BLaER1 treated with 17β-estradiol and CSF1 and Interleukin-3, amounts not matched to agents 10 nM and 100 nM (cell line): ENCODE measurements at regions not wholly inside any gene's neighbourhood (a gene's known extent, or its start where the extent isn't known, plus 50 kb on each side); places are given as distances from the start of the nearest gene placed in this dataset.

Experiments
- H3K27ac ChIP-seq, 11 experiments: shearing (Covaris generic); formaldehyde crosslinking; 2 replicates each; pipeline ENCODE4 v1.8.1; 2022
- H3K27me3 ChIP-seq, 11 experiments: shearing (Covaris generic); formaldehyde crosslinking; 2 replicates each; pipeline ENCODE4 v1.8.1; 2022
- H3K36me3 ChIP-seq, 11 experiments: shearing (Covaris generic); formaldehyde crosslinking; 2 replicates each; pipeline ENCODE4 v1.8.1; 2022
- H3K4me1 ChIP-seq, 10 experiments: shearing (Covaris generic); formaldehyde crosslinking; 2 replicates each; pipeline ENCODE4 v1.8.1; 2022
- H3K4me2 ChIP-seq, 11 experiments: shearing (Covaris generic); formaldehyde crosslinking; 2 replicates each; pipeline ENCODE4 v1.8.1; 2022
- H3K4me3 ChIP-seq, 10 experiments: shearing (Covaris generic); formaldehyde crosslinking; 2 replicates each; pipeline ENCODE4 v1.8.1; 2022
- H3K9ac ChIP-seq, 11 experiments: shearing (Covaris generic); formaldehyde crosslinking; 2 replicates each; pipeline ENCODE4 v1.8.1; 2022
- H3K9me3 ChIP-seq, 11 experiments: shearing (Covaris generic); formaldehyde crosslinking; replicated peaks in 1 of 11; 2 replicates each; pipeline ENCODE4 v1.8.1; 2022
- H4K20me1 ChIP-seq, 11 experiments: shearing (Covaris generic); formaldehyde crosslinking; 2 replicates each; pipeline ENCODE4 v1.8.1; 2022
- Cebpa-rat ChIP-seq, 11 experiments: shearing (Covaris generic); IDR thresholded peaks; 2 replicates each; pipeline ENCODE4 v1.8.1; 2022

GRCh38 chr5:54756301-54756700 lies 229.1 kb downstream of the ESM1 start:
- Histone ChIP-seq H3K4me2 (peak overlapping the region; percentile 73 to 98 (median 86)), H3K27ac (peak overlapping the region in 9 of 11 experiments; percentile 54 to 76 (median 66); a peak in 15 of 22 replicates), H3K27me3 (no peaks in the 10 kb centered on the region), H3K4me3 (peak overlapping the region in 2 of 10 experiments; percentile 9 to 17; a peak in 3 of 20 replicates), H3K9me3 (peaks cover 0 to 4% (median 0%) of the 10 kb centered on the region in 11 experiments; a peak in 6 of 22 replicates), H4K20me1 (no peaks in the 10 kb centered on the region), H3K4me1 (peaks cover 58 to 86% (median 71%) of the 10 kb centered on the region in 10 experiments), H3K36me3 (no peaks in the 10 kb centered on the region), H3K9ac (no peak overlapping the region)
- TF ChIP-seq Cebpa-rat (IDR thresholded peaks at IDR 0.05): no peak

GRCh38 chr5:54754878-54755277 lies 230.5 kb downstream of the ESM1 start:
- peak overlapping the region; percentile 2 to 76 (median 66); a peak in 20 of 22 replicates for H3K27ac ChIP-seq
- no peaks in the 10 kb centered on the region for H3K36me3 ChIP-seq
- TF ChIP-seq Cebpa-rat (IDR thresholded peaks at IDR 0.05): no peak
- H4K20me1 ChIP-seq: no peaks in the 10 kb centered on the region
- H3K4me2 ChIP-seq: peak overlapping the region; percentile 73 to 98 (median 86)
- H3K4me1 ChIP-seq: peaks cover 58 to 72% (median 61%) of the 10 kb centered on the region in 10 experiments
- H3K9ac ChIP-seq: peak overlapping the region; percentile 20 to 66 (median 36); a peak in 15 of 22 replicates
- peaks cover 0 to 17% (median 6%) of the 10 kb centered on the region in 11 experiments; a peak in 7 of 22 replicates for H3K9me3 ChIP-seq
- peak overlapping the region in 3 of 10 experiments; percentile 10 to 41 (median 40); a peak in 3 of 20 replicates for H3K4me3 ChIP-seq
- no peaks in the 10 kb centered on the region for H3K27me3 ChIP-seq

DNA sequence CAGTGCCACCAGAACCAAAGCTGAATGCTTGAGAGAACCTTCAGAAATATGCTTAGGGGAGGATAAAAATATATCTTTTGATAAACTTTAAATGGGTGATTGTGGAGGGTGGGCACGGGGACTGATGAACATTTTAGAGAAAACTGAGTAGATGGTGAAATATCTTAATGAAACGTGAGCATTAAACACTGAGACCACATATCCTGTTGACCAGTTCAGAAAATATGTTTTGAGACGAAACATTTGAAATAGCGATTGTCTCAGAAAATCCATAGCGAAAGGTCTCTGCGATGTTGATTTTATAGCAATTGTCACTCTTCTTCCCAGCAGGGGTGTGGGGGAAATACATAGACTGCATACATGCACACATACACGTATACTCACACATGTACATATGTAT lies 231.0 kb downstream of the ESM1 start:
- peak overlapping the region; percentile 2 to 76 (median 66); a peak in 20 of 22 replicates for H3K27ac ChIP-seq
- TF ChIP-seq Cebpa-rat (IDR thresholded peaks at IDR 0.05): no peak
- peak overlapping the region in 9 of 11 experiments; percentile 6 to 66 (median 42); a peak in 12 of 22 replicates for H3K9ac ChIP-seq
- peaks cover 57 to 67% (median 61%) of the 10 kb centered on the region in 10 experiments for H3K4me1 ChIP-seq
- H3K9me3 ChIP-seq: peaks cover 0 to 17% (median 6%) of the 10 kb centered on the region in 11 experiments; a peak in 7 of 22 replicates
- H4K20me1 ChIP-seq: no peaks in the 10 kb centered on the region
- peak overlapping the region in 3 of 10 experiments; percentile 10 to 41 (median 40); a peak in 3 of 20 replicates for H3K4me3 ChIP-seq
- peak overlapping the region; percentile 73 to 98 (median 86) for H3K4me2 ChIP-seq
- no peaks in the 10 kb centered on the region for H3K36me3 ChIP-seq
- H3K27me3 ChIP-seq: no peaks in the 10 kb centered on the region

DNA sequence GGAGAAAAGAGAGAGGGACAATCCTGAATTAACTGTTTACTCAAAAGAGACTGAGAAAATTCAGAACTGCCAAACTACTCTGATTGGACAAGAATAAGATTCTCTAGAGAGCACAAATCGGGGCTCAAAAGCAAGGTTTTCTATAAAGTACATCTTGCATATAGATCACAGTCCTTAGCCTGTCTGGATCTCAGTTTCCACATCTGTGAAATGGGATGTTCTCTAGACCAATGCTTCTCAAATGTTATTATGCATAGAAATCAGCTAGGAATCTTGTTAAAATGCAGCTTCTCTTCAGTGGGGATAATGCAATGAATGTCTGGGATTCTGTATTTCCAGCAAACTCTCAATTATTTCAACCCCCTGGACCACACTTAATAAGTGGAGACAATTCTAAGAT lies 231.6 kb downstream of the ESM1 start:
- Histone ChIP-seq H3K9ac (peak overlapping the region in 9 of 11 experiments; percentile 20 to 68 (median 42); a peak in 10 of 22 replicates), H3K4me2 (peak overlapping the region; percentile 73 to 98 (median 86)), H3K27ac (peak overlapping the region; percentile 16 to 76 (median 66); a peak in 20 of 22 replicates), H3K4me1 (peaks cover 54 to 63% (median 60%) of the 10 kb centered on the region in 10 experiments), H3K9me3 (peaks cover 0 to 17% (median 6%) of the 10 kb centered on the region in 11 experiments; a peak in 7 of 22 replicates), H4K20me1 (no peaks in the 10 kb centered on the region), H3K36me3 (no peaks in the 10 kb centered on the region), H3K4me3 (no peak overlapping the region), H3K27me3 (no peaks in the 10 kb centered on the region)
- no peak for TF ChIP-seq Cebpa-rat (IDR thresholded peaks at IDR 0.05)

DNA sequence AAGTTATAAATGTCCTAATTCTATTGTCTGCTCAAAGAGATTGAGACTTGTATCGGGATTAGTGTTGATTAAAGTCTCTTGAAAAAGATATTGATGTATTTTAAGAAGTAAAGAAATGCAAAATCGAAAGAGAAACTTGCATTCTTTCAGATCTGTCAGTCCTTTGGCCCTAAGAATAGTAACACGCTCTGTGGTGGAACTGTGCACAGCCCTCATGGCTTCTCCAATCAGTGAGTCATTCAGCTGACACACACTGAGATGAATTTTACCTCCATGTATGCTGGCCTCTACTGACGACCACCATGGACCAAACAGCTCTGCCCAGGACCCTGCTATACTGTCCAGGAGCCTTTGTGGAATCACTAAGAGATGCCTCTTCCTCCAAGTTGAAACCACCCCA lies 232.4 kb downstream of the ESM1 start:
- Histone ChIP-seq H3K27ac (peak overlapping the region; percentile 25 to 76 (median 66); a peak in 21 of 22 replicates), H4K20me1 (no peaks in the 10 kb centered on the region), H3K4me3 (peak overlapping the region in 9 of 10 experiments; percentile 3 to 44 (median 23); a peak in 9 of 20 replicates), H3K4me1 (peaks cover 54 to 63% (median 60%) of the 10 kb centered on the region in 10 experiments), H3K9me3 (peaks cover 0 to 17% (median 6%) of the 10 kb centered on the region in 11 experiments; a peak in 7 of 22 replicates), H3K36me3 (no peaks in the 10 kb centered on the region), H3K27me3 (no peaks in the 10 kb centered on the region), H3K4me2 (peak overlapping the region; percentile 73 to 98 (median 86)), H3K9ac (peak overlapping the region in 10 of 11 experiments; percentile 9 to 68 (median 40); a peak in 15 of 22 replicates)
- no peak for TF ChIP-seq Cebpa-rat (IDR thresholded peaks at IDR 0.05)

GRCh38 chr5:54748527-54748926 lies 231.0 kb downstream of the SNX18 start:
- H3K9me3 ChIP-seq: peaks cover 0 to 17% (median 6%) of the 10 kb centered on the region in 11 experiments; a peak in 7 of 22 replicates
- no peaks in the 10 kb centered on the region for H3K27me3 ChIP-seq
- no peak overlapping the region; a peak in 1 of 22 replicates for H3K4me2 ChIP-seq
- H3K27ac ChIP-seq: no peak overlapping the region
- H3K4me3 ChIP-seq: no peak overlapping the region
- H3K36me3 ChIP-seq: no peaks in the 10 kb centered on the region
- no peak for TF ChIP-seq Cebpa-rat (IDR thresholded peaks at IDR 0.05)
- no peaks in the 10 kb centered on the region for H4K20me1 ChIP-seq
- peaks cover 43 to 58% (median 47%) of the 10 kb centered on the region in 10 experiments for H3K4me1 ChIP-seq
- H3K9ac ChIP-seq: no peak overlapping the region

DNA sequence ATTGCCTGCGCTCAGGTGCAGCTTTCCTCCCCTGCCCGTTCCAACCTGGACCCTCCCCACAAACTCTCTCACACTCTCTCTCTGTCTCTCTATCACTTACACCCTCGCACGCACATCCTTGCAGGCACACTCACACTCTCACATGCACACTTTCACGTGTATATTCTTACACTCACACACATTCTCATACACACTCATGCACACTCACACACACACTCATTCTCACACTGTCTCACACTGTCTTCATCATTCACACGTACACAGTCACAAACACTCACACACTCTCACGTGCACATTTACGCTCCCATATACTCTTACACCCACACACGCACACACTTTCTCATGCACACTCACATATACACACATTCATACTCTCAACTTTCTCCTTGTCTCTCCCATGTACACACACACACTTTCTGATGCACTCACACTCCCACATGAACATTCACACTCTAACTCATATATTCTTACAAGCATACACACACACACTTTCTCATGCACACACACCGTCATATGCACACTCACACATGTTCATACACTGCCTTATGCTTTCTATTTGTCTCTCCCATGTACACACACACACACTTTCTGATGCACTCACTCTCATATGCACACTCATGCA lies 229.3 kb downstream of the SNX18 start:
- Histone ChIP-seq H3K4me3 (no peak overlapping the region), H3K9me3 (peaks cover 0 to 17% (median 6%) of the 10 kb centered on the region in 11 experiments; a peak in 7 of 22 replicates), H3K27ac (peak overlapping the region in 5 of 11 experiments; percentile 81 to 94 (median 90); a peak in 5 of 22 replicates), H4K20me1 (no peaks in the 10 kb centered on the region), H3K9ac (no peak overlapping the region), H3K4me1 (peaks cover 37 to 61% (median 48%) of the 10 kb centered on the region in 10 experiments), H3K27me3 (no peaks in the 10 kb centered on the region), H3K36me3 (no peaks in the 10 kb centered on the region), H3K4me2 (peak overlapping the region in 3 of 11 experiments; percentile 84 to 87 (median 85); a peak in 4 of 22 replicates)
- no peak for TF ChIP-seq Cebpa-rat (IDR thresholded peaks at IDR 0.05)

DNA sequence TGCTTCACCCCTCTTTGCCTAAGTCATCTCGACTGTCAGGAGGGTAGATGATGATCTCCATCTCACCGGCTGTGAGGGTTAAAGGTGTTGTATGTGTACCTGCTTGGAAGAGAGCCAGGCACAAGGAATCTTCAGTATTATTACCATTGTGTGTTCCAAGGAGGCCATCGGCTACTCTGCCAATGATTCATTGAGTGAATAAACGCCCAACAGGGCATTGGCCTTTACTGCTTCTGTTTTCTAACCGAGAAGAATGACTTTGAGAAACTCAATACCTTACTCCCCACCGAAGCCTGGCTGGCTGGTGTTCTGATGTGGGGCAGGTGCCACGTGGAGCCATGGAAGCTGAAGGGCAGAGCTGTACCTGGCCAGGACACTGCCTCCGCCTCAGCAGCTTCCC lies 228.8 kb downstream of the SNX18 start:
- Histone ChIP-seq H3K9ac (no peak overlapping the region), H3K4me2 (peak overlapping the region in 6 of 11 experiments; percentile 74 to 91 (median 84); a peak in 9 of 22 replicates), H3K4me1 (peaks cover 31 to 63% (median 47%) of the 10 kb centered on the region in 10 experiments), H3K27me3 (no peaks in the 10 kb centered on the region), H3K4me3 (no peak overlapping the region), H3K27ac (peak overlapping the region in 10 of 11 experiments; percentile 81 to 94 (median 88); a peak in 14 of 22 replicates), H4K20me1 (no peaks in the 10 kb centered on the region), H3K9me3 (peaks cover 0 to 14% (median 3%) of the 10 kb centered on the region in 11 experiments; a peak in 7 of 22 replicates), H3K36me3 (no peaks in the 10 kb centered on the region)
- TF ChIP-seq Cebpa-rat (IDR thresholded peaks at IDR 0.05): no peak

- H3K36me3 ChIP-seq: no peaks in the 10 kb centered on the region
- no peaks in the 10 kb centered on the region for H4K20me1 ChIP-seq
- H3K27ac ChIP-seq: peak overlapping the region; percentile 71 to 94 (median 88)
- H3K4me1 ChIP-seq: peaks cover 35 to 70% (median 51%) of the 10 kb centered on the region in 10 experiments
- H3K9ac ChIP-seq: peak overlapping the region in 9 of 11 experiments; percentile 61 to 81 (median 78); a peak in 12 of 22 replicates
- peak overlapping the region; percentile 63 to 91 (median 82) for H3K4me2 ChIP-seq
- no peaks in the 10 kb centered on the region for H3K27me3 ChIP-seq
- no peak overlapping the region for H3K4me3 ChIP-seq
- TF ChIP-seq Cebpa-rat (IDR thresholded peaks at IDR 0.05): 0 out of 22 replicates have a peak, but pooled peaks of 1 of the 11 experiments have one; percentile 37
- peaks cover 0 to 6% (median 0%) of the 10 kb centered on the region in 11 experiments; a peak in 2 of 22 replicates for H3K9me3 ChIP-seq
Observed at GRCh38 chr5:54745599-54745998, 228.0 kb downstream of the SNX18 start.
